ENCODE measurements at regions not wholly inside any gene's neighbourhood (a gene's known extent, or its start where the extent isn't known, plus 50 kb on each side); places are given as distances from the start of the nearest gene placed in this dataset.

DNA sequence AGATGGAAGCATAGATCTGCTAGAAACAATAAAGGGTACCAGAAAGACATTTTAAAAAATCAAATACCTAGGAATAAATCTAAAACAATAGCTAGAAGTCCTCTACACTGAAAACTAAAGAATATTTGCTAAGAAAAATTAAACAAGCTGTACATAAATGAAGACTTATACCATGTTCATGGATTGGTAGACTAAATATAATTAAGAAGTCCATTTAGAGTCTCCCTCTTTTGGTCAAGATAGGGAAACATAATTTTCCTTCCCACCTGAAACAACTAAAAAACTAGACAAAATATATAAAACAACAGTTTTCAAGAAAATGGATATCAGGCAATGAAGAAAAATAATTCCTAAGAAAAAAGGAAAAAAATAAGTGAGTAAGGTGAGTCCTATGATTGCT is 120.0 kb upstream of the TAB2 start:
- no peak for DNase-seq (ENCODE audit: low read depth)
- Histone ChIP-seq H3K9me3 (ENCODE audit: insufficient read depth, low read depth, low read length) (no peaks in the 10 kb centered on the region), H3K4me1 (ENCODE audit: insufficient read depth, low read length) (no peaks in the 10 kb centered on the region), H3K4me2 (ENCODE audit: low read length) (no peak overlapping the region), H3K36me3 (ENCODE audit: insufficient read depth, low read length) (no peaks in the 10 kb centered on the region), H2AFZ (ENCODE audit: low read depth, low read length) (no peak overlapping the region), H3K27me3 (ENCODE audit: insufficient read depth, low read length) (no peaks in the 10 kb centered on the region), H4K20me1 (ENCODE audit: insufficient read depth, low read length) (no peaks in the 10 kb centered on the region), H3K4me3 (ENCODE audit: insufficient read depth, low read depth, low read length) (no peak overlapping the region), H3K9ac (ENCODE audit: low read length) (no peak overlapping the region), H3K27ac (ENCODE audit: low read depth, low read length) (no peak overlapping the region), H3K79me2 (ENCODE audit: insufficient read depth, low read length) (no peaks in the 10 kb centered on the region)
- Mint-ChIP-seq H3K4me1 (ENCODE audit: low read depth, unreplicated experiment) (no peaks in the 10 kb centered on the region), H3K9me3 (ENCODE audit: unreplicated experiment) (peaks cover 6% of the 10 kb centered on the region), H3K4me3 (ENCODE audit: unreplicated experiment) (no peak overlapping the region), H3K27me3 (ENCODE audit: low read depth, unreplicated experiment) (peaks cover 5% of the 10 kb centered on the region), H3K27ac (ENCODE audit: unreplicated experiment) (no peak overlapping the region), H3K36me3 (ENCODE audit: low read depth, unreplicated experiment) (no peaks in the 10 kb centered on the region)
- no peak for FAIRE-seq
- TF ChIP-seq CTCF (IDR thresholded peaks at IDR 0.05; ENCODE audit: insufficient read depth, low read depth, low read length) (no peak), EZH2 (IDR thresholded peaks at IDR 0.05; ENCODE audit: insufficient read depth, low read length) (no peak)

DNA sequence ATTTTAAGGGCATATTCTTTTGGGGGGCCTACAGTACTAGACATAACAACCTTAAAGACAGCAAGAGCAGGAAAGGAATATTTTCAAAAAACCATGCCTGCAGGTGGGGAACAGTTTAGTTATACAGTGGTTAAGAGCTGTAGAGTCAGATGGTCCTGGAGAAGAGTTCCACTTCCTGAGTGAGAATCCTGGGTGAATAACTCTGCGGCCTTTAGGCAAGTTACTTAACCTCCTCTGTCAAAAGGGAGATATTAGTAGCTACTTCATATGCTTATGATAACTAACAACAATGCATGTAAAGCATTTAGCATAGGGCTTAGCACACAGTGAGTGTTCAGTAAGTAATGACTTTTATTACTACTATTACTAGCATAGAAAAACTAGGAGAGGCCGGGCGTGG is 119.2 kb upstream of the TAB2 start:
- Histone ChIP-seq H3K4me2 (ENCODE audit: low read length) (no peak overlapping the region), H3K9ac (ENCODE audit: low read length) (no peak overlapping the region), H3K79me2 (ENCODE audit: insufficient read depth, low read length) (no peaks in the 10 kb centered on the region), H3K4me1 (ENCODE audit: insufficient read depth, low read length) (no peaks in the 10 kb centered on the region), H3K36me3 (ENCODE audit: insufficient read depth, low read length) (no peaks in the 10 kb centered on the region), H4K20me1 (ENCODE audit: insufficient read depth, low read length) (no peaks in the 10 kb centered on the region), H3K27ac (ENCODE audit: low read depth, low read length) (no peak overlapping the region), H3K9me3 (ENCODE audit: insufficient read depth, low read depth, low read length) (no peaks in the 10 kb centered on the region), H3K27me3 (ENCODE audit: insufficient read depth, low read length) (no peaks in the 10 kb centered on the region), H3K4me3 (ENCODE audit: insufficient read depth, low read depth, low read length) (no peak overlapping the region), H2AFZ (ENCODE audit: low read depth, low read length) (no peak overlapping the region)
- H3K27me3 Mint-ChIP-seq (ENCODE audit: low read depth, unreplicated experiment) = peaks cover 5% of the 10 kb centered on the region
- H3K27ac Mint-ChIP-seq (ENCODE audit: unreplicated experiment) = no peak overlapping the region
- no peaks in the 10 kb centered on the region for H3K36me3 Mint-ChIP-seq (ENCODE audit: low read depth, unreplicated experiment)
- DNase-seq (ENCODE audit: low read depth) (no peak), FAIRE-seq (no peak)
- TF ChIP-seq CTCF (IDR thresholded peaks at IDR 0.05; ENCODE audit: insufficient read depth, low read depth, low read length) (no peak), EZH2 (IDR thresholded peaks at IDR 0.05; ENCODE audit: insufficient read depth, low read length) (no peak)
- H3K9me3 Mint-ChIP-seq (ENCODE audit: unreplicated experiment) = peaks cover 6% of the 10 kb centered on the region
- H3K4me3 Mint-ChIP-seq (ENCODE audit: unreplicated experiment) = no peak overlapping the region
- no peaks in the 10 kb centered on the region for H3K4me1 Mint-ChIP-seq (ENCODE audit: low read depth, unreplicated experiment)

- H3K9ac ChIP-seq (ENCODE audit: low read length) = no peak overlapping the region
- H3K79me2 ChIP-seq (ENCODE audit: insufficient read depth, low read length) = no peaks in the 10 kb centered on the region
- H3K27ac ChIP-seq (ENCODE audit: low read depth, low read length) = no peak overlapping the region
- H3K9me3 ChIP-seq (ENCODE audit: insufficient read depth, low read depth, low read length) = no peaks in the 10 kb centered on the region
- no peak overlapping the region for H2AFZ ChIP-seq (ENCODE audit: low read depth, low read length)
- no peaks in the 10 kb centered on the region for H3K4me1 ChIP-seq (ENCODE audit: insufficient read depth, low read length)
- TF ChIP-seq EZH2 (IDR thresholded peaks at IDR 0.05; ENCODE audit: insufficient read depth, low read length) (no peak), CTCF (IDR thresholded peaks at IDR 0.05; ENCODE audit: insufficient read depth, low read depth, low read length) (no peak)
- H3K36me3 ChIP-seq (ENCODE audit: insufficient read depth, low read length) = no peaks in the 10 kb centered on the region
- no peak overlapping the region for H3K4me3 ChIP-seq (ENCODE audit: insufficient read depth, low read depth, low read length)
- H3K4me3 Mint-ChIP-seq (ENCODE audit: unreplicated experiment) = no peak overlapping the region
- H4K20me1 ChIP-seq (ENCODE audit: insufficient read depth, low read length) = no peaks in the 10 kb centered on the region
- H3K9me3 Mint-ChIP-seq (ENCODE audit: unreplicated experiment) = peaks cover 6% of the 10 kb centered on the region
- no peaks in the 10 kb centered on the region for H3K4me1 Mint-ChIP-seq (ENCODE audit: low read depth, unreplicated experiment)
- no peak for DNase-seq (ENCODE audit: low read depth)
- H3K36me3 Mint-ChIP-seq (ENCODE audit: low read depth, unreplicated experiment) = no peaks in the 10 kb centered on the region
- H3K27me3 Mint-ChIP-seq (ENCODE audit: low read depth, unreplicated experiment) = peaks cover 5% of the 10 kb centered on the region
- H3K27me3 ChIP-seq (ENCODE audit: insufficient read depth, low read length) = no peaks in the 10 kb centered on the region
- no peak for FAIRE-seq
- no peak overlapping the region for H3K27ac Mint-ChIP-seq (ENCODE audit: unreplicated experiment)
- no peak overlapping the region for H3K4me2 ChIP-seq (ENCODE audit: low read length)
Observed at GRCh38 chr6:149200282-149200945, 117.1 kb upstream of the TAB2 start.

All from astrocyte (in vitro differentiated cells and primary cell).